Smooth muscle cell (in vitro differentiated cells): ENCODE measurements at regions not wholly inside any gene's neighbourhood (a gene's known extent, or its start where the extent isn't known, plus 50 kb on each side); places are given as distances from the start of the nearest gene placed in this dataset.

Experiments
- DNase-seq: peaks from one replicate; lab custom pipeline; 2025; ENCODE audit not compliant: unreplicated experiment; lab: John Stamatoyannopoulos, UW
- H2AFZ ChIP-seq: fragments of 200-600 bp; sonication (generic); 2 replicates; pipeline ENCODE4 v1.6.0; 2016; ENCODE audit warnings: antibody characterized with exemption, low read depth, mild to moderate bottlenecking
- H3F3A ChIP-seq: fragments of 200-600 bp; sonication (generic); 2 replicates; pipeline ENCODE4 v1.6.0; 2017; ENCODE audit warnings: antibody characterized with exemption, low read depth
- H3K27ac ChIP-seq: fragments of 200-600 bp; sonication (generic); 2 replicates; pipeline ENCODE4 v1.5.1; 2016; ENCODE audit warnings: low read depth, mild to moderate bottlenecking
- H3K27me3 ChIP-seq: fragments of 200-600 bp; sonication (generic); 2 replicates; pipeline ENCODE4 v1.6.1; 2016; ENCODE audit warnings: low read depth, mild to moderate bottlenecking
- H3K36me3 ChIP-seq: fragments of 200-600 bp; sonication (generic); 2 replicates; pipeline ENCODE4 v1.5.1; 2016; ENCODE audit warnings: low read depth
- H3K4me1 ChIP-seq: fragments of 200-600 bp; sonication (generic); 2 replicates; pipeline ENCODE4 v1.5.1; 2016; ENCODE audit warnings: low read depth
- H3K4me2 ChIP-seq: fragments of 200-600 bp; sonication (generic); 2 replicates; pipeline ENCODE4 v1.6.0; 2016; ENCODE audit warnings: mild to moderate bottlenecking
- H3K4me3 ChIP-seq: fragments of 200-600 bp; sonication (generic); 2 replicates; pipeline ENCODE4 v1.5.1; 2016; ENCODE audit warnings: mild to moderate bottlenecking
- H3K79me2 ChIP-seq: fragments of 200-600 bp; sonication (generic); 2 replicates; pipeline ENCODE4 v1.6.0; 2016; ENCODE audit warnings: low read depth, mild to moderate bottlenecking
- H3K9ac ChIP-seq: fragments of 200-600 bp; sonication (generic); 2 replicates; pipeline ENCODE4 v1.6.0; 2016; ENCODE audit warnings: low read depth
- H3K9me3 ChIP-seq: fragments of 200-600 bp; sonication (generic); replicated peaks from 2 replicates; pipeline ENCODE4 v1.5.1; 2016; ENCODE audit warnings: low read depth
- H4K20me1 ChIP-seq: fragments of 200-600 bp; sonication (generic); 2 replicates; pipeline ENCODE4 v1.6.0; 2016; ENCODE audit warnings: low read depth
- whole genome bisulfite sequencing: methylation state at CpG from one replicate; pipeline ENCODE4 v1.1.7; 2016; ENCODE audit warnings: low lambda C conversion rate; 5-methylcytosine and 5-hydroxymethylcytosine counted together
- TF ChIP-seq, protein P1 (sequence below): fragments of 200-600 bp; sonication (generic); IDR thresholded peaks from 2 replicates; pipeline ENCODE4 v1.5.1; 2017; ENCODE audit warnings: borderline replicate concordance, mild to moderate bottlenecking, antibody characterized with exemption; ENCODE audit not compliant: insufficient read depth, poor library complexity, severe bottlenecking

DNA sequence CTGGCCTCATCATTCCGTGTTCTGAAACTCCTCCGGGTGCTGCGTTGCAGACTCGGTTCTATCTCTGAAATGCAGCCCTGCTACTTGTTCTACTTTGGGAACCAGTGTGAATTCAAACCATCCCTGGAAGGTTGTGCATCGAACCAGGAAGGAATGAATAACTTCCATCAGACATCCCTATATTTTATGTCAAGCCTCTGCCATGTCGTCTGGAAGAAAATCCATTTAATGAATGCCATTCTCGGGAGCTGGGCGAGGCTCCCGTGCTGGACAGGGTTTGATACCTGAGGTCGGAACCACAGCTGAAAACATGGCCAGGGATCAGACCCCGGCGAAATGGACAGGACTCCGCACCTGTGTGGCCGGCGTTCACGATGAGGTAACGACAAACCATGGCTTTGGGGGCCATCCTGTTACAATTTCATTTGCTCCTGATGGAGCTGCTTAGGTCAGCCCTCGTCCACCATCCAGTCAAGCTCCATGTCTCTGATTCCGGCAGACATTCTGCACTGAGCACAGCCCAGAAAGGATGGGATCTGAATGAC is 821.6 kb downstream of the GALR1 start:
- H2AFZ ChIP-seq = no peak overlapping the region
- H3F3A ChIP-seq = no peaks in the 10 kb centered on the region
- no peaks in the 10 kb centered on the region for H3K79me2 ChIP-seq
- H3K9ac ChIP-seq = no peak overlapping the region
- H3K27me3 ChIP-seq = peaks cover 11% of the 10 kb centered on the region
- H3K36me3 ChIP-seq = no peaks in the 10 kb centered on the region
- no peaks in the 10 kb centered on the region for H4K20me1 ChIP-seq
- H3K9me3 ChIP-seq = no peaks in the 10 kb centered on the region
- H3K4me3 ChIP-seq = no peak overlapping the region
- H3K27ac ChIP-seq = no peak overlapping the region
- TF ChIP-seq, protein P1, sequence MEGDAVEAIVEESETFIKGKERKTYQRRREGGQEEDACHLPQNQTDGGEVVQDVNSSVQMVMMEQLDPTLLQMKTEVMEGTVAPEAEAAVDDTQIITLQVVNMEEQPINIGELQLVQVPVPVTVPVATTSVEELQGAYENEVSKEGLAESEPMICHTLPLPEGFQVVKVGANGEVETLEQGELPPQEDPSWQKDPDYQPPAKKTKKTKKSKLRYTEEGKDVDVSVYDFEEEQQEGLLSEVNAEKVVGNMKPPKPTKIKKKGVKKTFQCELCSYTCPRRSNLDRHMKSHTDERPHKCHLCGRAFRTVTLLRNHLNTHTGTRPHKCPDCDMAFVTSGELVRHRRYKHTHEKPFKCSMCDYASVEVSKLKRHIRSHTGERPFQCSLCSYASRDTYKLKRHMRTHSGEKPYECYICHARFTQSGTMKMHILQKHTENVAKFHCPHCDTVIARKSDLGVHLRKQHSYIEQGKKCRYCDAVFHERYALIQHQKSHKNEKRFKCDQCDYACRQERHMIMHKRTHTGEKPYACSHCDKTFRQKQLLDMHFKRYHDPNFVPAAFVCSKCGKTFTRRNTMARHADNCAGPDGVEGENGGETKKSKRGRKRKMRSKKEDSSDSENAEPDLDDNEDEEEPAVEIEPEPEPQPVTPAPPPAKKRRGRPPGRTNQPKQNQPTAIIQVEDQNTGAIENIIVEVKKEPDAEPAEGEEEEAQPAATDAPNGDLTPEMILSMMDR = no peak
- no peak for DNase-seq
- no peak overlapping the region for H3K4me2 ChIP-seq
- H3K4me1 ChIP-seq = no peaks in the 10 kb centered on the region
- 88% methylated on average over 19 of the region's 19 CpGs for WGBS

DNA sequence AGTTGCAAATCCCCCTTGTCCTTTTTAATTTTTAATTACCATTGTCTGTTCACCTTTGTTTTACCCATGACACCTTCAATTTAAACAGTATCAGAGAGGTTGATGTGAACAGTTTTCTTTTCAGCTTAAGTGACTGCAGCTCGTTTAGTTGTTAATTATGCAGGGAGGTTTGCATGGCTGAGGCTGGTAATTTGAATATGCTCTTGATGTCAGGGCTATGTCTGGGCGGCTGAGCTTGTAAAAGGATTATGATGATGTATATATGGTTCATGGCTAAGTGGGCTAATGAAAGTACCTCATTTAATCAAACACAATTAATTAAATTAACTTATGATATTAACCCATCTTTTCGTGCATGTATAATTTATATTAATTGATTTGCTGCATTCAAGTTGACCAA is 822.1 kb downstream of the GALR1 start:
- H3K36me3 ChIP-seq = no peaks in the 10 kb centered on the region
- WGBS = 81% methylated on average over 3 of the region's 3 CpGs
- no peaks in the 10 kb centered on the region for H4K20me1 ChIP-seq
- H3K4me3 ChIP-seq = no peak overlapping the region
- H3K4me1 ChIP-seq = no peaks in the 10 kb centered on the region
- H3K27ac ChIP-seq = no peak overlapping the region
- H3K27me3 ChIP-seq = peaks cover 11% of the 10 kb centered on the region
- H3K79me2 ChIP-seq = no peaks in the 10 kb centered on the region
- TF ChIP-seq, protein P1 = no peak
- H3K4me2 ChIP-seq = no peak overlapping the region
- H2AFZ ChIP-seq = no peak overlapping the region
- no peak overlapping the region for H3K9ac ChIP-seq
- DNase-seq = no peak
- H3F3A ChIP-seq = no peaks in the 10 kb centered on the region
- no peaks in the 10 kb centered on the region for H3K9me3 ChIP-seq

DNA sequence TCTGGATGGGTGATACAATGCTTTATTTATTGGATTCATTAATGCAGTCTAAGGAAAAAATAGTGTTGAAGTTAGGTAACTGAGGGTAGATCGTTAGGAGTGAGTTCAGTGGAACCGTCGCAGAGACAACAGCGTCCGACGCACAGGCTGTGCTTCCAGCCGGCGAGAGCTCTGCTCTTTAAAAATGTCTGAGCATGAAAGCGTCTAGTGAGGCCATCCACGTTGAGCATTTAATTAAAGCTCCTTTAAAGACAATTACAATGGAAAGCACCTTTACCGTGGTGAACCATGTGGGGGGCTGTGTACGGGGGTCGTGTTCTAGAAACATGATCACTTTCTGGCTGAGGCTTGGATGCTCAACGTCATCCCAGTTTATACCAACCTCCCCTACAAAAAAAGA is 822.7 kb downstream of the GALR1 start:
- Histone ChIP-seq H3K4me2 (no peak overlapping the region), H3K9me3 (no peaks in the 10 kb centered on the region), H4K20me1 (no peaks in the 10 kb centered on the region), H3K4me3 (no peak overlapping the region), H2AFZ (no peak overlapping the region), H3K27me3 (peaks cover 11% of the 10 kb centered on the region), H3K79me2 (no peaks in the 10 kb centered on the region), H3F3A (no peaks in the 10 kb centered on the region), H3K27ac (no peak overlapping the region), H3K4me1 (no peaks in the 10 kb centered on the region), H3K36me3 (no peaks in the 10 kb centered on the region), H3K9ac (no peak overlapping the region)
- WGBS = 84% methylated on average over 14 of the region's 14 CpGs
- no peak for DNase-seq
- TF ChIP-seq, protein P1 = no peak

DNA sequence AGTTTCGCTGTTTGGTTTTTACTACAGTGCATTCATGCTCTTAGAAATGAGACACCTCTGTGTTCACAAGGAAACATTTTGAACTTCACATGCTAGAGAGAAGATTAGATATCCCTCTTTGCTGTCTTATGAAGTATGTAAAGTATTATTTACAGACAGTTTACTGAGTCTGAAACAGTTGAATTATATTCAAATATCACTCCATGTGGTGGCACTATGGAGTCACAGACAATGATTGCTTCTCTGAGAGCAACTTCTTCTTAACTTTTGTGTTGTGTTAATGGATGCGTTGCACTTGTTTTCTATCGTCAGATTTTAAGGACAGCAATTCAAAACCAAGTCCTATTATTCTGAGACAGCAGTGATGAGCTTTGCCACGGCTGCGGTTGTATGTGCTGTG is 823.6 kb downstream of the GALR1 start:
- DNase-seq = no peak
- Histone ChIP-seq H2AFZ (no peak overlapping the region), H3K4me2 (no peak overlapping the region), H3K9ac (no peak overlapping the region), H3K9me3 (no peaks in the 10 kb centered on the region), H3K4me1 (no peaks in the 10 kb centered on the region), H3K79me2 (no peaks in the 10 kb centered on the region), H3F3A (no peaks in the 10 kb centered on the region), H3K4me3 (no peak overlapping the region), H3K27ac (no peak overlapping the region), H3K27me3 (peaks cover 11% of the 10 kb centered on the region), H4K20me1 (no peaks in the 10 kb centered on the region), H3K36me3 (no peaks in the 10 kb centered on the region)
- 79% methylated on average over 5 of the region's 5 CpGs for WGBS
- TF ChIP-seq, protein P1 = no peak
